ENCODE measurements at regions not wholly inside any gene's neighbourhood (a gene's known extent, or its start where the extent isn't known, plus 50 kb on each side); places are given as distances from the start of the nearest gene placed in this dataset.
A peak's percentile ranks its signal among the peaks of the same experiment; 100 is the strongest.
"Not testable (repeated sequence)": the region's sequence is repeated elsewhere in the genome, so short reads cannot be mapped to it uniquely, and the experiment has no call there.

DNA sequence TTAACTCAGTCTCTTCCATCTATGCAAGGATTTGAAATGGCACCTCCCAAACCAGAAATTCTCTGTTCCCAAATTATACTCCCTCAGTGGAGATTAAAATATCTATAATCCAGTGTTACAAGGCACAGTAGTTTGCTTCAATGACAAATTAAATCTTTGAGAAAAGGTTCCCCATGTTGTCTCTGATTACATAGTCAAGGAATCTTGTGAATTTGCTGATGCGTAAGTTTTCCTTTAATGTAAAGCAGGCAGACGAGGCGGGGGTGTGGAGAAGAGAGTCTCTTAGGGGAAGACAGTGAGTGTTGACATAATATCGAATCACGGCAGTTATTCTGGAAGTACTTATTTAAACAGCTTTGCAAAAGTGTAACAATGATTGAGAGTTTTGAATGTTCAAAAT is 236.4 kb upstream of the RARB start (continued):
- TF ChIP-seq, protein P1, sequence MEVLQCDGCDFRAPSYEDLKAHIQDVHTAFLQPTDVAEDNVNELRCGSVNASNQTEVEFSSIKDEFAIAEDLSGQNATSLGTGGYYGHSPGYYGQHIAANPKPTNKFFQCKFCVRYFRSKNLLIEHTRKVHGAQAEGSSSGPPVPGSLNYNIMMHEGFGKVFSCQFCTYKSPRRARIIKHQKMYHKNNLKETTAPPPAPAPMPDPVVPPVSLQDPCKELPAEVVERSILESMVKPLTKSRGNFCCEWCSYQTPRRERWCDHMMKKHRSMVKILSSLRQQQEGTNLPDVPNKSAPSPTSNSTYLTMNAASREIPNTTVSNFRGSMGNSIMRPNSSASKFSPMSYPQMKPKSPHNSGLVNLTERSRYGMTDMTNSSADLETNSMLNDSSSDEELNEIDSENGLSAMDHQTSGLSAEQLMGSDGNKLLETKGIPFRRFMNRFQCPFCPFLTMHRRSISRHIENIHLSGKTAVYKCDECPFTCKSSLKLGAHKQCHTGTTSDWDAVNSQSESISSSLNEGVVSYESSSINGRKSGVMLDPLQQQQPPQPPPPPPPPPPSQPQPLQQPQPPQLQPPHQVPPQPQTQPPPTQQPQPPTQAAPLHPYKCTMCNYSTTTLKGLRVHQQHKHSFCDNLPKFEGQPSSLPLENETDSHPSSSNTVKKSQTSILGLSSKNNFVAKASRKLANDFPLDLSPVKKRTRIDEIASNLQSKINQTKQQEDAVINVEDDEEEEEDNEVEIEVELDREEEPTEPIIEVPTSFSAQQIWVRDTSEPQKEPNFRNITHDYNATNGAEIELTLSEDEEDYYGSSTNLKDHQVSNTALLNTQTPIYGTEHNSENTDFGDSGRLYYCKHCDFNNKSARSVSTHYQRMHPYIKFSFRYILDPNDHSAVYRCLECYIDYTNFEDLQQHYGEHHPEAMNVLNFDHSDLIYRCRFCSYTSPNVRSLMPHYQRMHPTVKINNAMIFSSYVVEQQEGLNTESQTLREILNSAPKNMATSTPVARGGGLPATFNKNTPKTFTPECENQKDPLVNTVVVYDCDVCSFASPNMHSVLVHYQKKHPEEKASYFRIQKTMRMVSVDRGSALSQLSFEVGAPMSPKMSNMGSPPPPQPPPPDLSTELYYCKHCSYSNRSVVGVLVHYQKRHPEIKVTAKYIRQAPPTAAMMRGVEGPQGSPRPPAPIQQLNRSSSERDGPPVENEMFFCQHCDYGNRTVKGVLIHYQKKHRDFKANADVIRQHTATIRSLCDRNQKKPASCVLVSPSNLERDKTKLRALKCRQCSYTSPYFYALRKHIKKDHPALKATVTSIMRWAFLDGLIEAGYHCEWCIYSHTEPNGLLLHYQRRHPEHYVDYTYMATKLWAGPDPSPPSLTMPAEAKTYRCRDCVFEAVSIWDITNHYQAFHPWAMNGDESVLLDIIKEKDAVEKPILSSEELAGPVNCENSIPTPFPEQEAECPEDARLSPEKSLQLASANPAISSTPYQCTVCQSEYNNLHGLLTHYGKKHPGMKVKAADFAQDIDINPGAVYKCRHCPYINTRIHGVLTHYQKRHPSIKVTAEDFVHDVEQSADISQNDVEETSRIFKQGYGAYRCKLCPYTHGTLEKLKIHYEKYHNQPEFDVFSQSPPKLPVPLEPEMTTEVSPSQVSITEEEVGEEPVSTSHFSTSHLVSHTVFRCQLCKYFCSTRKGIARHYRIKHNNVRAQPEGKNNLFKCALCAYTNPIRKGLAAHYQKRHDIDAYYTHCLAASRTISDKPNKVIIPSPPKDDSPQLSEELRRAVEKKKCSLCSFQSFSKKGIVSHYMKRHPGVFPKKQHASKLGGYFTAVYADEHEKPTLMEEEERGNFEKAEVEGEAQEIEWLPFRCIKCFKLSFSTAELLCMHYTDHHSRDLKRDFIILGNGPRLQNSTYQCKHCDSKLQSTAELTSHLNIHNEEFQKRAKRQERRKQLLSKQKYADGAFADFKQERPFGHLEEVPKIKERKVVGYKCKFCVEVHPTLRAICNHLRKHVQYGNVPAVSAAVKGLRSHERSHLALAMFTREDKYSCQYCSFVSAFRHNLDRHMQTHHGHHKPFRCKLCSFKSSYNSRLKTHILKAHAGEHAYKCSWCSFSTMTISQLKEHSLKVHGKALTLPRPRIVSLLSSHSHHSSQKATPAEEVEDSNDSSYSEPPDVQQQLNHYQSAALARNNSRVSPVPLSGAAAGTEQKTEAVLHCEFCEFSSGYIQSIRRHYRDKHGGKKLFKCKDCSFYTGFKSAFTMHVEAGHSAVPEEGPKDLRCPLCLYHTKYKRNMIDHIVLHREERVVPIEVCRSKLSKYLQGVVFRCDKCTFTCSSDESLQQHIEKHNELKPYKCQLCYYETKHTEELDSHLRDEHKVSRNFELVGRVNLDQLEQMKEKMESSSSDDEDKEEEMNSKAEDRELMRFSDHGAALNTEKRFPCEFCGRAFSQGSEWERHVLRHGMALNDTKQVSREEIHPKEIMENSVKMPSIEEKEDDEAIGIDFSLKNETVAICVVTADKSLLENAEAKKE (CRISPR knock-in tag; IDR thresholded peaks at IDR 0.05) = no peak
- TF ChIP-seq JUNB (IDR thresholded peaks at IDR 0.05; ENCODE audit: unreplicated experiment) = no peak
- TF ChIP-seq NANOG (IDR thresholded peaks at IDR 0.05; ENCODE audit: borderline replicate concordance) = no peak

- Mint-ChIP-seq H3K27me3 (ENCODE audit: insufficient read depth, low read depth, poor library complexity) (peaks cover 15% of the 10 kb centered on the region), H3K9me3 (peaks cover 50% of the 10 kb centered on the region), H3K36me3 (ENCODE audit: low read depth) (peaks cover 25% of the 10 kb centered on the region; the same call in 2 of the 3 replicates)
- not testable (repeated sequence) for H2AFZ ChIP-seq; H4K20me1 ChIP-seq (replicated peaks; ENCODE audit: insufficient read depth); H3K4me1 Mint-ChIP-seq; DNase-seq (ENCODE audit: low spot score); H3K4me1 ChIP-seq (ENCODE audit: insufficient read depth); H3K4me2 ChIP-seq; H3K36me3 ChIP-seq (ENCODE audit: insufficient read depth); H3K27me3 ChIP-seq (ENCODE audit: insufficient read depth); H3F3A ChIP-seq (replicated peaks; ENCODE audit: low read depth); ATAC-seq; H3K4me3 ChIP-seq; H3K79me2 ChIP-seq (replicated peaks; ENCODE audit: insufficient read depth); H3K27ac Mint-ChIP-seq; H3K4me3 Mint-ChIP-seq; H3K9me2 ChIP-seq (ENCODE audit: insufficient read depth); H3K27ac ChIP-seq (ENCODE audit: low read depth)
Observed at GRCh38 chr3:25199567-25199966, 228.5 kb upstream of the RARB start.

DNA sequence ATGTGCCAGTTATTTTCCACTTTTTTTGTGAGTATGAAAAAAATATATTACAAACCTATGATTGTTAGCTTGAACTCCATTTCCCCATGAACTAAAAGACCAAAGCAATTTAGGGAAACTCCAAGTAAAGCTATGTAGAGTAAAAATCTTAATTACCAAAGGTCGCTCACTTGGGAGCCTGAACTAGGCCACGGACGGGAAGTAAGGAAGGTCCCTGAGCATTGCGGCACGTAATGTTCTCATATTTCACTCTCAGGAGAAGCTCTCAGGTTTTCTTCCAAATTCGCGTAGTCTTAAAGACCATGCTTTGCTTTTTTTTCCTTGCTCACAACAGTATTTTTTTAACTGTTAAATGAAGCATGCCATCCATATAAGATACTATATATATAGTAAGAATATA is 215.3 kb upstream of the RARB start:
- ATAC-seq (no peak), DNase-seq (ENCODE audit: low spot score) (peak; percentile 24)
- Histone ChIP-seq H3K4me3 (no peak overlapping the region), H3K27ac (ENCODE audit: low read depth) (no peak overlapping the region), H3K36me3 (ENCODE audit: insufficient read depth) (no peaks in the 10 kb centered on the region), H3K4me2 (no peak overlapping the region), H3K27me3 (ENCODE audit: insufficient read depth) (no peaks in the 10 kb centered on the region), H3K9me2 (ENCODE audit: insufficient read depth) (peaks cover 10% of the 10 kb centered on the region; the same call in 1 of the 2 replicates), H3F3A (replicated peaks; ENCODE audit: low read depth) (no peaks in the 10 kb centered on the region), H2AFZ (no peak overlapping the region), H3K79me2 (replicated peaks; ENCODE audit: insufficient read depth) (no peaks in the 10 kb centered on the region), H4K20me1 (replicated peaks; ENCODE audit: insufficient read depth) (no peaks in the 10 kb centered on the region), H3K4me1 (ENCODE audit: insufficient read depth) (no peaks in the 10 kb centered on the region)
- Mint-ChIP-seq H3K9me3 (peaks cover 3% of the 10 kb centered on the region; the same call in 2 of the 3 replicates), H3K4me1 (peaks cover 2% of the 10 kb centered on the region), H3K27ac (no peak overlapping the region), H3K27me3 (ENCODE audit: insufficient read depth, low read depth, poor library complexity) (no peaks in the 10 kb centered on the region), H3K36me3 (ENCODE audit: low read depth) (peaks cover 7% of the 10 kb centered on the region; the same call in 1 of the 3 replicates), H3K4me3 (no peak overlapping the region)
- TF ChIP-seq CREB1 (CRISPR knock-in tag; IDR thresholded peaks at IDR 0.05; ENCODE audit: low read depth) (no peak), ZNF331 (CRISPR knock-in tag; IDR thresholded peaks at IDR 0.05; ENCODE audit: low read depth) (no peak), ETS1 (IDR thresholded peaks at IDR 0.05) (no peak), ZNF114 (CRISPR knock-in tag; IDR thresholded peaks at IDR 0.05) (no peak), EZH2phosphoT487 (IDR thresholded peaks at IDR 0.05; ENCODE audit: unreplicated experiment) (no peak), NANOG (IDR thresholded peaks at IDR 0.05; ENCODE audit: borderline replicate concordance) (no peak), POLR2AphosphoS5 (IDR thresholded peaks at IDR 0.05; ENCODE audit: low read depth) (no peak)
